OCI-LY7 (cell line): ENCODE measurements at regions not wholly inside any gene's neighbourhood (a gene's known extent, or its start where the extent isn't known, plus 50 kb on each side); places are given as distances from the start of the nearest gene placed in this dataset.

Experiments used
- BruUV-seq: library from RNA; stranded (reverse); fragments of 400-500 nt; replicated peaks from 2 replicates; lab custom pipeline; 2021; lab: Mats Ljungman, UMichigan
- CTCF ChIA-PET: fragments of 300-600 bp; sonication (Branson Sonifier 250); formaldehyde crosslinking; loops from one replicate; lab custom pipeline; 2022; ENCODE audit warnings: antibody characterized with exemption; ENCODE audit not compliant: unreplicated experiment; lab: Charles Lee
- POLR2A ChIA-PET: fragments of 300-600 bp; sonication (Branson Sonifier 250); formaldehyde crosslinking; loops from one replicate; lab custom pipeline; 2022; ENCODE audit warnings: antibody characterized with exemption; lab: Charles Lee
- DNase-seq: peaks from one replicate; pipeline ENCODE4 v3.0.0-alpha.2; 2015; ENCODE audit warnings: low spot score
- H2AFZ ChIP-seq: fragments of 200-600 bp; sonication (generic), shearing (Covaris generic); 2 replicates; pipeline ENCODE4 v1.6.1; 2014; ENCODE audit warnings: mild to moderate bottlenecking, antibody characterized with exemption, low read length, moderate library complexity
- H3K27ac ChIP-seq: fragments of 200-600 bp; sonication (generic); 2 replicates; pipeline ENCODE4 v1.5.1; 2014; ENCODE audit warnings: mixed run types, low read depth, mild to moderate bottlenecking, moderate library complexity, low read length, inconsistent platforms; ENCODE audit not compliant: poor library complexity, severe bottlenecking
- H3K36me3 ChIP-seq: fragments of 200-600 bp; sonication (generic); 2 replicates; pipeline ENCODE4 v1.6.1; 2014; ENCODE audit warnings: mild to moderate bottlenecking, antibody characterized with exemption, low read length, moderate library complexity, mixed read lengths; ENCODE audit not compliant: insufficient read depth
- H3K4me1 ChIP-seq: fragments of 200-600 bp; sonication (generic); 2 replicates; pipeline ENCODE4 v1.5.1; 2014; ENCODE audit warnings: mild to moderate bottlenecking, low read length; ENCODE audit not compliant: insufficient read depth, poor library complexity, severe bottlenecking
- H3K4me2 ChIP-seq: fragments of 200-600 bp; sonication (generic); 2 replicates; pipeline ENCODE4 v1.6.1; 2014; ENCODE audit warnings: mild to moderate bottlenecking, low read length
- H3K4me3 ChIP-seq: fragments of 200-600 bp; sonication (generic); 2 replicates; pipeline ENCODE4 v1.5.1; 2014; ENCODE audit warnings: mild to moderate bottlenecking, low read depth, low read length; ENCODE audit not compliant: poor library complexity, severe bottlenecking
- H3K79me2 ChIP-seq: fragments of 200-600 bp; sonication (generic); 2 replicates; pipeline ENCODE4 v1.6.1; 2016; ENCODE audit warnings: low read depth, mild to moderate bottlenecking, low read length, moderate library complexity, mixed read lengths; ENCODE audit not compliant: insufficient read depth
- H3K9me2 ChIP-seq: fragments of 200-600 bp; sonication (generic); 2 replicates; pipeline ENCODE4 v1.6.1; 2016; ENCODE audit warnings: mild to moderate bottlenecking, low read length, mixed read lengths; ENCODE audit not compliant: insufficient read depth
- H3K9me3 ChIP-seq: fragments of 200-600 bp; sonication (generic); 2 replicates; pipeline ENCODE4 v1.6.1; 2014; ENCODE audit warnings: mild to moderate bottlenecking, mixed run types, low read length, mixed read lengths
- H4K20me1 ChIP-seq: fragments of 200-600 bp; sonication (generic); 2 replicates; pipeline ENCODE4 v1.6.1; 2014; ENCODE audit warnings: mild to moderate bottlenecking, antibody characterized with exemption, low read length, moderate library complexity, mixed read lengths; ENCODE audit not compliant: insufficient read depth
- CTCF ChIP-seq: fragments of 200-600 bp; sonication (generic); conservative IDR thresholded peaks from 2 replicates; pipeline ENCODE4 v1.5.1; 2014; ENCODE audit warnings: mild to moderate bottlenecking, antibody characterized with exemption, low read length, moderate library complexity, mixed read lengths
- EZH2phosphoT487 ChIP-seq: fragments of 200-600 bp; sonication (generic); IDR thresholded peaks from 2 replicates; pipeline ENCODE4 v1.6.1; 2018; ENCODE audit warnings: low read depth, borderline replicate concordance, mild to moderate bottlenecking, mixed run types, antibody characterized with exemption, low read length, moderate library complexity, mixed read lengths
- intact Hi-C: fragments of 100-400 bp; cut with micrococcal nuclease; formaldehyde crosslinking; loops from one replicate; pipeline ENCODE4 v1.10.0; 2022; ENCODE audit not compliant: unreplicated experiment

- Histone ChIP-seq H3K79me2 (no peaks in the 10 kb centered on the region), H2AFZ (no peak overlapping the region), H3K9me3 (no peaks in the 10 kb centered on the region), H3K27ac (no peak overlapping the region), H3K4me1 (no peaks in the 10 kb centered on the region), H3K36me3 (no peaks in the 10 kb centered on the region), H4K20me1 (no peaks in the 10 kb centered on the region), H3K4me3 (no peak overlapping the region), H3K9me2 (no peaks in the 10 kb centered on the region), H3K4me2 (no peak overlapping the region)
- ChIA-PET POLR2A (interaction anchor here (0.5 to 2.2 kb wide), 3 partner anchors 9 to 11 kb away, joined by 5 to 6 read pairs (median 5); no protein-coding TSS in a partner anchor), CTCF (no interaction called here)
- no TSS peak for BruUV-seq
- no peak for DNase-seq
- TF ChIP-seq EZH2phosphoT487 (no peak), CTCF (no peak)
- intact Hi-C loops = no loop called here
Measured at GRCh38 chr4:154961263-154961662, 180.2 kb downstream of the RBM46 start.

- intact Hi-C loops = no loop called here
- CTCF ChIA-PET = no interaction called here
- BruUV-seq = no TSS peak
Measured at GRCh38 chr4:154973244-154974035, 192.4 kb downstream of the RBM46 start.

More at GRCh38 chr4:154973244-154974035, 192.4 kb downstream of the RBM46 start:
- Histone ChIP-seq H3K27ac (no peak overlapping the region), H3K4me1 (no peaks in the 10 kb centered on the region), H4K20me1 (no peaks in the 10 kb centered on the region), H3K9me2 (no peaks in the 10 kb centered on the region), H3K9me3 (no peaks in the 10 kb centered on the region), H3K36me3 (no peaks in the 10 kb centered on the region), H3K79me2 (no peaks in the 10 kb centered on the region), H2AFZ (no peak overlapping the region), H3K4me2 (no peak overlapping the region), H3K4me3 (no peak overlapping the region)
- POLR2A ChIA-PET = no interaction called here
- no peak for TF ChIP-seq EZH2phosphoT487
- no peak for TF ChIP-seq CTCF
- no peak for DNase-seq
